Coronary artery (tissue), 2 donors: ENCODE measurements at regions not wholly inside any gene's neighbourhood (a gene's known extent, or its start where the extent isn't known, plus 50 kb on each side); places are given as distances from the start of the nearest gene placed in this dataset.

ENCODE experiments used
- DNase-seq: peaks from one replicate; pipeline ENCODE4 v3.0.0-alpha.2; 2017; ENCODE audit warnings: low spot score
- H3K27ac ChIP-seq, 2 donors: fragments of 200-600 bp; sonication (generic); one replicate each; pipeline ENCODE4 v1.5.1; 2016 to 2019
- H3K4me3 ChIP-seq: fragments of 200-600 bp; sonication (generic); 2 replicates; pipeline ENCODE4 v1.5.1; 2016; ENCODE audit warnings: mild to moderate bottlenecking, moderate library complexity
- CTCF ChIP-seq: fragments of 200-600 bp; sonication (generic); IDR thresholded peaks from one replicate; pipeline ENCODE4 v1.5.1; 2019; ENCODE audit warnings: antibody characterized with exemption

DNA sequence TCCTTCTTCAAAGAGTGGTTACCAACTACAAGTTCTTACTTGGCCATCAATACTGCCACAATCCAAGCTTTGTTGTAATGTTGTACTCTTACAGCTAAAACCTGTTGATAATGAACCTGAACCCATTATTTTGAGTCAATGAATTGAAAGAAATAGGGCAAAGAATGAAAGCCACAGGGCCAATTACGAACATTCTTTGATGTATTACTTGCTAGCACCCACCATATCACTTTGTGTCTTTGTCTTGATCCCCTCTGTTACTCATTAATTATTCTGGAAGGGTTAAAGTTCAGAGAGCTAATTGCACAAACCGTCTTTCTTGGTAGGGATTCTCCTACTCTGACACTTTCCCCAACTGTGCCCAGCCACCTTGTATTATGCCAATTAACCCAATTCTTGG, 53.2 kb upstream of the TFEC start:
- no peak for TF ChIP-seq CTCF
- Histone ChIP-seq H3K4me3 (no peak overlapping the region), H3K27ac (no peak overlapping the region)
- no peak for DNase-seq

DNA sequence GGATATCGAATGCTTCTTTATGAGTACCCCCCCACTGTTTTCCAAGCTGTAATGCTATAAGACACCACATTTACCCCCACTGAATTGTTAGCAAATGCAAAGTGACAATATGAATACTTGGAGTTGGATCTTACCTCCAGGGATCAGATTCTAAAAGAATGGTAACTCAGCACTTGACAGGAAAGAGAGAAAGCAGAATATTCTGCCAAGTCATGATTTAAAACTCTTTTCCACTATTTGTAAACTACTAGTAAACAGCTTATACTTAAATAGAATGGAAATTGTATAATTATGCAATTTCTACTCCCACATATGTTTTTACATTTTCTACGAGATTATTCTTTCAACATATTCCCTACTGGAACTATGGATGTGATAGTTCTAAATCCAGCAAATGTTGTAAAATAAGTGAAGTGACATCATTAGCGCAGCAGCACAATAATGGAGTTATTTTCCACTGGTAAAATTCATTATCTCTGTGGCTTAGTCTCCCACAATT, 56.0 kb upstream of the TFEC start:
- no peak for DNase-seq
- Histone ChIP-seq H3K4me3 (no peak overlapping the region), H3K27ac (no peak overlapping the region)
- no peak for TF ChIP-seq CTCF

- Histone ChIP-seq H3K27ac (no peak overlapping the region), H3K4me3 (no peak overlapping the region)
- DNase-seq, result no peak
- TF ChIP-seq CTCF, result no peak
These were observed 56.7 kb upstream of the TFEC start for GRCh38 chr7:116087291-116087690.

- no peak overlapping the region for H3K27ac ChIP-seq
- TF ChIP-seq CTCF, result no peak
- no peak for DNase-seq
- no peak overlapping the region for H3K4me3 ChIP-seq
These were observed 57.4 kb upstream of the TFEC start for GRCh38 chr7:116087984-116088383.

GRCh38 chr7:116089293-116089692, 58.7 kb upstream of the TFEC start:
- Histone ChIP-seq H3K4me3 (no peak overlapping the region), H3K27ac (no peak overlapping the region)
- TF ChIP-seq CTCF, result no peak
- DNase-seq, result no peak

- Histone ChIP-seq H3K4me3 (no peak overlapping the region), H3K27ac (no peak overlapping the region)
- TF ChIP-seq CTCF, result no peak
- no peak for DNase-seq
These were observed 63.1 kb upstream of the TFEC start for GRCh38 chr7:116093516-116094301.

GRCh38 chr7:116095396-116095795, 64.8 kb upstream of the TFEC start:
- no peak for DNase-seq
- Histone ChIP-seq H3K4me3 (no peak overlapping the region), H3K27ac (no peak overlapping the region)
- no peak for TF ChIP-seq CTCF
